Suprapubic skin (tissue), 4 donors: ENCODE measurements at regions not wholly inside any gene's neighbourhood (a gene's known extent, or its start where the extent isn't known, plus 50 kb on each side); places are given as distances from the start of the nearest gene placed in this dataset.

Source experiments
- DNase-seq, 2 donors: peaks; one replicate each; pipeline ENCODE4 v3.0.0-alpha.2; 2019; ENCODE audit warnings: low spot score in 2 of 2
- H3K27ac ChIP-seq: fragments of 200-600 bp; sonication (generic); one replicate; pipeline ENCODE4 v1.5.1; 2019
- H3K27me3 ChIP-seq: fragments of 200-600 bp; sonication (generic); one replicate; pipeline ENCODE4 v1.5.1; 2019
- H3K36me3 ChIP-seq: fragments of 200-600 bp; sonication (generic); one replicate; pipeline ENCODE4 v1.5.1; 2019
- H3K4me1 ChIP-seq: fragments of 200-600 bp; sonication (generic); one replicate; pipeline ENCODE4 v1.5.1; 2019
- H3K4me3 ChIP-seq: fragments of 200-600 bp; sonication (generic); one replicate; pipeline ENCODE4 v1.5.1; 2019; ENCODE audit warnings: mild to moderate bottlenecking
- H3K9me3 ChIP-seq: fragments of 200-600 bp; sonication (generic); one replicate; pipeline ENCODE4 v1.5.1; 2019
- CTCF ChIP-seq, 2 donors: fragments of 200-600 bp in 1 of 2; fragments of 450-650 bp in 1 of 2; sonication (generic) in 1 of 2; IDR thresholded peaks; one replicate each; pipeline ENCODE4 v1.5.1; 2016 to 2019; ENCODE audit warnings: antibody characterized with exemption in 2 of 2, mild to moderate bottlenecking in 1 of 2, moderate library complexity in 1 of 2
- EP300 ChIP-seq: sonication (generic); formaldehyde crosslinking; IDR thresholded peaks from one replicate; pipeline ENCODE4 v1.6.1; 2017; ENCODE audit warnings: antibody characterized with exemption
- POLR2A ChIP-seq, 2 donors: fragments of 450-650 bp; IDR thresholded peaks; one replicate each; pipeline ENCODE4 v1.6.1; 2017; ENCODE audit warnings: antibody characterized with exemption in 2 of 2, mild to moderate bottlenecking in 2 of 2, moderate library complexity in 2 of 2
- POLR2AphosphoS5 ChIP-seq, 3 donors: sonication (generic); formaldehyde crosslinking; IDR thresholded peaks; one replicate each; pipeline ENCODE4 v1.6.1; 2017; ENCODE audit warnings: antibody characterized with exemption in 3 of 3
- WGBS: methylation state at CpG from one replicate; pipeline ENCODE4 v1.1.5; 2018; 5-methylcytosine and 5-hydroxymethylcytosine counted together

- no peaks in the 10 kb centered on the region for H3K9me3 ChIP-seq
- H3K27me3 ChIP-seq: no peaks in the 10 kb centered on the region
- no peak overlapping the region for H3K27ac ChIP-seq
- no peak overlapping the region for H3K4me3 ChIP-seq
- WGBS: 90% methylated on average over 2 of the region's 2 CpGs
- H3K36me3 ChIP-seq: no peaks in the 10 kb centered on the region
- no peaks in the 10 kb centered on the region for H3K4me1 ChIP-seq
- no peak for TF ChIP-seq POLR2A (IDR thresholded peaks at IDR 0.05)
- no peak for TF ChIP-seq EP300
- TF ChIP-seq CTCF (IDR thresholded peaks at IDR 0.05): no peak
- TF ChIP-seq POLR2AphosphoS5 (IDR thresholded peaks at IDR 0.05): no peak
- no peak for DNase-seq
Observed at GRCh38 chr2:228247335-228247734, 65.8 kb upstream of the SPHKAP start.

- no peaks in the 10 kb centered on the region for H3K36me3 ChIP-seq
- no peak overlapping the region for H3K27ac ChIP-seq
- H3K9me3 ChIP-seq: no peaks in the 10 kb centered on the region
- TF ChIP-seq EP300 (no peak), POLR2AphosphoS5 (IDR thresholded peaks at IDR 0.05) (no peak), CTCF (IDR thresholded peaks at IDR 0.05) (no peak), POLR2A (IDR thresholded peaks at IDR 0.05) (no peak)
- DNase-seq: no peak
- WGBS: 88% methylated on average over 4 of the region's 4 CpGs
- no peak overlapping the region for H3K4me3 ChIP-seq
- no peaks in the 10 kb centered on the region for H3K4me1 ChIP-seq
- no peaks in the 10 kb centered on the region for H3K27me3 ChIP-seq
Observed at GRCh38 chr2:228245601-228246000, 64.1 kb upstream of the SPHKAP start.

GRCh38 chr2:228242591-228242990 lies 61.1 kb upstream of the SPHKAP start:
- DNase-seq: no peak
- 94% methylated on average over 1 of the region's 1 CpG for WGBS
- H3K4me3 ChIP-seq: no peak overlapping the region
- H3K9me3 ChIP-seq: no peaks in the 10 kb centered on the region
- H3K36me3 ChIP-seq: no peaks in the 10 kb centered on the region
- no peaks in the 10 kb centered on the region for H3K27me3 ChIP-seq
- no peak overlapping the region for H3K27ac ChIP-seq
- no peaks in the 10 kb centered on the region for H3K4me1 ChIP-seq
- TF ChIP-seq POLR2A (IDR thresholded peaks at IDR 0.05) (no peak), POLR2AphosphoS5 (IDR thresholded peaks at IDR 0.05) (no peak), CTCF (IDR thresholded peaks at IDR 0.05) (no peak), EP300 (no peak)

- H3K4me3 ChIP-seq: no peak overlapping the region
- no peaks in the 10 kb centered on the region for H3K36me3 ChIP-seq
- H3K27ac ChIP-seq: no peak overlapping the region
- H3K4me1 ChIP-seq: no peaks in the 10 kb centered on the region
- no peaks in the 10 kb centered on the region for H3K9me3 ChIP-seq
- 71% methylated on average over 2 of the region's 2 CpGs for WGBS
- H3K27me3 ChIP-seq: no peaks in the 10 kb centered on the region
- DNase-seq: no peak
- TF ChIP-seq POLR2AphosphoS5 (IDR thresholded peaks at IDR 0.05) (no peak), POLR2A (IDR thresholded peaks at IDR 0.05) (no peak), CTCF (IDR thresholded peaks at IDR 0.05) (no peak), EP300 (no peak)
Observed at GRCh38 chr2:228239907-228240561, 58.5 kb upstream of the SPHKAP start.

- Histone ChIP-seq H3K27me3 (no peaks in the 10 kb centered on the region), H3K4me3 (no peak overlapping the region), H3K27ac (no peak overlapping the region), H3K4me1 (no peaks in the 10 kb centered on the region), H3K9me3 (no peaks in the 10 kb centered on the region), H3K36me3 (no peaks in the 10 kb centered on the region)
- 44% methylated on average over 1 of the region's 1 CpG for WGBS
- no peak for TF ChIP-seq CTCF (IDR thresholded peaks at IDR 0.05)
- TF ChIP-seq POLR2A (IDR thresholded peaks at IDR 0.05): no peak
- no peak for TF ChIP-seq EP300
- TF ChIP-seq POLR2AphosphoS5 (IDR thresholded peaks at IDR 0.05): no peak
- no peak for DNase-seq
Observed at GRCh38 chr2:228239207-228239906, 57.9 kb upstream of the SPHKAP start.
